ENCODE measurements at regions not wholly inside any gene's neighbourhood (a gene's known extent, or its start where the extent isn't known, plus 50 kb on each side); places are given as distances from the start of the nearest gene placed in this dataset.

DNA sequence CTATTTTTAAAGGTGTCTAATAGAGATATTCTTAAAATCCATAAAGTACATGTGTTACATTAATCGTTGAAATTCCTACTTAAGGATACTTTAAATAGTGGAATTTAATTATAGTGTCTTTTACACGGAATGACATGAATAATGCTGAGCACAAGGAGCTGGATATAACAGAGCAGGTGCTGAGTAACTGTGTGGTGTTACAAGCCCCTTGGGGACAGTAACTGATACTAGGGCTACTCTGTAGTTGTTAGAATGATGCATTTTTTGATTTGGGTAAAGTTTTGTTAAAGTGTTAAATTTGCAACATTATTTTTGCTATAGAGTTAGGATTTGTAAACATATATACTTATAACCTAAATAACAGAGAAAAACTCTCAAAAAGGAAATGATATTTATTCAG is 1496.1 kb downstream of the OTOL1 start:
- TF ChIP-seq, protein P1, sequence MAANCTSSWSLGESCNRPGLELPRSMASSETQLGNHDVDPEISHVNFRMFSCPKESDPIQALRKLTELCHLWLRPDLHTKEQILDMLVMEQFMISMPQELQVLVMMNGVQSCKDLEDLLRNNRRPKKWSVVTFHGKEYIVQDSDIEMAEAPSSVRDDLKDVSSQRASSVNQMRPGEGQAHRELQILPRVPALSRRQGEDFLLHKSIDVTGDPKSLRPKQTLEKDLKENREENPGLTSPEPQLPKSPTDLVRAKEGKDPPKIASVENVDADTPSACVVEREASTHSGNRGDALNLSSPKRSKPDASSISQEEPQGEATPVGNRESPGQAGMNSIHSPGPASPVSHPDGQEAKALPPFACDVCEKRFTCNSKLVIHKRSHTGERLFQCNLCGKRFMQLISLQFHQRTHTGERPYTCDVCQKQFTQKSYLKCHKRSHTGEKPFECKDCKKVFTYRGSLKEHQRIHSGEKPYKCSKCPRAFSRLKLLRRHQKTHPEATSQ (tag by site-specific recombination; IDR thresholded peaks at IDR 0.05), result no peak
- TF ChIP-seq ZNF501 (tag by site-specific recombination; IDR thresholded peaks at IDR 0.05) (no peak), GLIS1 (tag by site-specific recombination; IDR thresholded peaks at IDR 0.05) (no peak), PRDM10 (tag by site-specific recombination; IDR thresholded peaks at IDR 0.05) (no peak), ZNF311 (tag by site-specific recombination; IDR thresholded peaks at IDR 0.05; ENCODE audit: borderline replicate concordance) (no peak), ZFP3 (tag by site-specific recombination; IDR thresholded peaks at IDR 0.05; ENCODE audit: low read depth) (no peak), ZNF561 (tag by site-specific recombination; IDR thresholded peaks at IDR 0.05; ENCODE audit: borderline replicate concordance) (no peak)
- TF ChIP-seq, protein P2, sequence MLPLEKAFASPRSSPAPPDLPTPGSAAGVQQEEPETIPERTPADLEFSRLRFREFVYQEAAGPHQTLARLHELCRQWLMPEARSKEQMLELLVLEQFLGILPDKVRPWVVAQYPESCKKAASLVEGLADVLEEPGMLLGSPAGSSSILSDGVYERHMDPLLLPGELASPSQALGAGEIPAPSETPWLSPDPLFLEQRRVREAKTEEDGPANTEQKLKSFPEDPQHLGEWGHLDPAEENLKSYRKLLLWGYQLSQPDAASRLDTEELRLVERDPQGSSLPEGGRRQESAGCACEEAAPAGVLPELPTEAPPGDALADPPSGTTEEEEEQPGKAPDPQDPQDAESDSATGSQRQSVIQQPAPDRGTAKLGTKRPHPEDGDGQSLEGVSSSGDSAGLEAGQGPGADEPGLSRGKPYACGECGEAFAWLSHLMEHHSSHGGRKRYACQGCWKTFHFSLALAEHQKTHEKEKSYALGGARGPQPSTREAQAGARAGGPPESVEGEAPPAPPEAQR (tag by site-specific recombination; IDR thresholded peaks at IDR 0.05), result no peak
- H3K36me3 ChIP-seq (ENCODE audit: control insufficient read depth in 2 of 2, insufficient read depth in 1 of 2, low read length in 2 of 2), result no peaks in the 10 kb centered on the region
- H3K27ac ChIP-seq (ENCODE audit: extremely low read depth, low read depth, low read length), result no peak overlapping the region
- H3K4me3 ChIP-seq (ENCODE audit: low read depth, low read length), result no peak overlapping the region
- no peaks in the 10 kb centered on the region for H3K4me1 ChIP-seq (ENCODE audit: control insufficient read depth, insufficient read depth, low read length)
- H3K9me3 ChIP-seq (ENCODE audit: control insufficient read depth, insufficient read depth, low read depth, low read length), result no peaks in the 10 kb centered on the region
- POLR2A ChIA-PET, result no interaction called here
- CTCF ChIA-PET, result no interaction called here

DNA sequence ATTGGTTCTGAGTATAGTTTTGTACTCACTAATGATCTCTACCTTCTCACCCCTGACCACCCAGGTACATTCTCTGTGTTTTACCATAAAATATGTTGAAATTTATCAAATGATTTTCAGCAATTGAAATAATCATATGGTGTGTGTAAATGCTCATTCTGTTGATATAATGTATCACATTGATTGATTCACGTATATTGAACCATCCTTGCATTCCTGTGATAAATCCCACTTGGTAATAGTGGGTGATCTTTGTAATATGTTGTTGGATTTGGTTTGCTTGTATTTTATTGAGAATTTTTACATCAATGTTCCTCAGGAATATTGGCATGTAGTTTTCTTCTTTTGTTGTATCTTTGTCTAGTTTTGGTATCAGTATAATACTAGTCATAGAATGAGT is 1497.6 kb downstream of the OTOL1 start:
- Histone ChIP-seq H3K36me3 (ENCODE audit: control insufficient read depth in 2 of 2, insufficient read depth in 1 of 2, low read length in 2 of 2) (no peaks in the 10 kb centered on the region), H3K4me3 (ENCODE audit: low read depth, low read length) (no peak overlapping the region), H3K27ac (ENCODE audit: extremely low read depth, low read depth, low read length) (no peak overlapping the region), H3K9me3 (ENCODE audit: control insufficient read depth, insufficient read depth, low read depth, low read length) (no peaks in the 10 kb centered on the region), H3K4me1 (ENCODE audit: control insufficient read depth, insufficient read depth, low read length) (no peaks in the 10 kb centered on the region)
- ChIA-PET CTCF (no interaction called here), POLR2A (no interaction called here)
- TF ChIP-seq SETDB1 (IDR thresholded peaks at IDR 0.05; ENCODE audit: insufficient read length, low read length) (peak; percentile 59), ZNF561 (tag by site-specific recombination; IDR thresholded peaks at IDR 0.05; ENCODE audit: borderline replicate concordance) (no peak)

DNA sequence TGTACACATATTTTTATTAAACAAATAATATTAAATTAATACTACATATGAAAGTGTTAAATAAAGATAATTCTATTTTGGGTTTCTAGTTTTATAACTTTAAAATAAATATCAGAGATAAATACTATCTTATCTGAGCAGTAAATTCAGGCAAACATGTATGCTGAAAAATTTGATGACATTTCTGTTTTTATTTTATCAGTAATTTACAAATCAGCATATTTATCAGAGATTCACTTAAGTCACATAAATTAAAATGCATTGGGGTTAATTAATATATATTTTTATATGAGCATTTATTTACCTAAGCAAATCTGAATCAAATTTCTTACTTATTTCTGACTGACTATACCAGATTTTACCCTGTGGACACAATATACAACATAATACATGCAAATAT is 1499.8 kb downstream of the OTOL1 start:
- no peaks in the 10 kb centered on the region for H3K36me3 ChIP-seq (ENCODE audit: control insufficient read depth in 2 of 2, insufficient read depth in 1 of 2, low read length in 2 of 2)
- no peaks in the 10 kb centered on the region for H3K4me1 ChIP-seq (ENCODE audit: control insufficient read depth, insufficient read depth, low read length)
- no peak overlapping the region for H3K27ac ChIP-seq (ENCODE audit: extremely low read depth, low read depth, low read length)
- ChIA-PET POLR2A (no interaction called here), CTCF (interaction anchor here (0.7 kb wide), 1 partner anchor 12 kb away, joined by 3 read pairs; no protein-coding TSS in a partner anchor)
- no peak overlapping the region for H3K4me3 ChIP-seq (ENCODE audit: low read depth, low read length)
- H3K9me3 ChIP-seq (ENCODE audit: control insufficient read depth, insufficient read depth, low read depth, low read length), result no peaks in the 10 kb centered on the region
- TF ChIP-seq ZNF214 (tag by site-specific recombination; IDR thresholded peaks at IDR 0.05; ENCODE audit: borderline replicate concordance) (no peak), PATZ1 (tag by site-specific recombination; IDR thresholded peaks at IDR 0.05) (no peak), KLF10 (tag by site-specific recombination; IDR thresholded peaks at IDR 0.05) (no peak), MYNN (tag by site-specific recombination; IDR thresholded peaks at IDR 0.05; ENCODE audit: borderline replicate concordance) (no peak), ZNF391 (tag by site-specific recombination; IDR thresholded peaks at IDR 0.05; ENCODE audit: borderline replicate concordance, low read depth) (no peak), ZNF670 (tag by site-specific recombination; IDR thresholded peaks at IDR 0.05; ENCODE audit: low read depth) (no peak), ZNF510 (tag by site-specific recombination; IDR thresholded peaks at IDR 0.05; ENCODE audit: insufficient replicate concordance) (no peak), MEIS1 (CRISPR knock-in tag; IDR thresholded peaks at IDR 0.05; ENCODE audit: borderline replicate concordance) (no peak), ZSCAN16 (tag by site-specific recombination; IDR thresholded peaks at IDR 0.05) (no peak), TCF7L2 (IDR thresholded peaks at IDR 0.05; ENCODE audit: borderline replicate concordance, low read depth, low read length) (no peak)
- TF ChIP-seq, protein P3, sequence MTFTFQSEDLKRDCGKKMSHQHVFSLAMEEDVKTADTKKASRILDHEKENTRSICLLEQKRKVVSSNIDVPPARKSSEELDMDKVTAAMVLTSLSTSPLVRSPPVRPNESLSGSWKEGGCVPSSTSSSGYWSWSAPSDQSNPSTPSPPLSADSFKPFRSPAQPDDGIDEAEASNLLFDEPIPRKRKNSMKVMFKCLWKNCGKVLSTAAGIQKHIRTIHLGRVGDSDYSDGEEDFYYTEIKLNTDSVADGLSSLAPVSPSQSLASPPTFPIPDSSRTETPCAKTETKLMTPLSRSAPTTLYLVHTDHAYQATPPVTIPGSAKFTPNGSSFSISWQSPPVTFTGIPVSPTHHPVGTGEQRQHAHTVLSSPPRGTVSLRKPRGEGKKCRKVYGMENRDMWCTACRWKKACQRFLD (tag by site-specific recombination; IDR thresholded peaks at IDR 0.05), result no peak
- TF ChIP-seq, protein P4, sequence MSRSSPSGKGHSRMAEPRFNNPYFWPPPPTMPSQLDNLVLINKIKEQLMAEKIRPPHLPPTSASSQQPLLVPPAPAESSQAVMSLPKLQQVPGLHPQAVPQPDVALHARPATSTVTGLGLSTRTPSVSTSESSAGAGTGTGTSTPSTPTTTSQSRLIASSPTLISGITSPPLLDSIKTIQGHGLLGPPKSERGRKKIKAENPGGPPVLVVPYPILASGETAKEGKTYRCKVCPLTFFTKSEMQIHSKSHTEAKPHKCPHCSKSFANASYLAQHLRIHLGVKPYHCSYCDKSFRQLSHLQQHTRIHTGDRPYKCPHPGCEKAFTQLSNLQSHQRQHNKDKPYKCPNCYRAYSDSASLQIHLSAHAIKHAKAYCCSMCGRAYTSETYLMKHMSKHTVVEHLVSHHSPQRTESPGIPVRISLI (tag by site-specific recombination; IDR thresholded peaks at IDR 0.05), result no peak
